Stomach (tissue), 8 donors: ENCODE measurements at regions not wholly inside any gene's neighbourhood (a gene's known extent, or its start where the extent isn't known, plus 50 kb on each side); places are given as distances from the start of the nearest gene placed in this dataset.

ENCODE experiments used
- DNase-seq, 2 donors: peaks; one replicate each; pipeline versions ENCODE4 v3.0.0 to v3.0.0-alpha.2; 2013 to 2019
- H3K27ac ChIP-seq, 5 donors: fragments of 200-600 bp in 4 of 5; sonication (generic) in 4 of 5; one replicate each; pipeline ENCODE4 v1.5.1; 2013 to 2019; ENCODE audit warnings: mild to moderate bottlenecking in 1 of 5, moderate library complexity in 1 of 5
- H3K27me3 ChIP-seq, 3 donors: fragments of 200-600 bp; sonication (generic); one replicate each; pipeline ENCODE4 v1.5.1; 2017 to 2019; ENCODE audit warnings: mixed run types in 1 of 3
- H3K36me3 ChIP-seq, 4 donors: fragments of 200-600 bp; sonication (generic); 1 replicate in 3 of 4; 2 replicates in 1 of 4; pipeline ENCODE4 v1.5.1; 2016 to 2019
- H3K4me1 ChIP-seq, 4 donors: fragments of 200-600 bp; sonication (generic); one replicate each; pipeline ENCODE4 v1.5.1; 2016 to 2019
- H3K4me3 ChIP-seq, 4 donors: fragments of 200-600 bp; sonication (generic) in 3 of 4; one replicate each; pipeline ENCODE4 v1.5.1; 2016 to 2019; ENCODE audit warnings: mild to moderate bottlenecking in 1 of 4
- H3K9me3 ChIP-seq, 4 donors: fragments of 200-600 bp; sonication (generic); one replicate each; pipeline ENCODE4 v1.5.1; 2016 to 2019
- EP300 ChIP-seq: sonication (generic); formaldehyde crosslinking; IDR thresholded peaks from one replicate; pipeline ENCODE4 v1.6.1; 2017; ENCODE audit warnings: antibody characterized with exemption
- POLR2A ChIP-seq, 4 donors: fragments of 450-650 bp; IDR thresholded peaks; one replicate each; pipeline ENCODE4 v1.6.1; 2016; ENCODE audit warnings: antibody characterized with exemption in 4 of 4, control low read depth in 2 of 4, mild to moderate bottlenecking in 1 of 4, moderate library complexity in 1 of 4
- POLR2AphosphoS5 ChIP-seq, 3 donors: sonication (generic); formaldehyde crosslinking; IDR thresholded peaks; one replicate each; pipeline ENCODE4 v1.6.1; 2016; ENCODE audit warnings: antibody characterized with exemption in 3 of 3
- WGBS, 5 donors: extraction: QIAGEN DNeasy Blood & Tissue Kit in 3 of 5; methylation state at CpG; one replicate each; pipeline versions ENCODE4 v1.1.5 to v1.1.7; 2013 to 2018; 5-methylcytosine and 5-hydroxymethylcytosine counted together
- intact Hi-C: fragments of 100-400 bp; cut with DNase I; formaldehyde crosslinking; loops from one replicate; pipeline ENCODE4 v1.15.1; 2023; ENCODE audit warnings: low total_unique reads
- TF ChIP-seq, protein P1 (sequence below), 7 experiments: fragments of 450-650 bp in 4 of 7; fragments of 200-600 bp in 3 of 7; sonication (generic) in 3 of 7; IDR thresholded peaks; one replicate each; pipeline ENCODE4 v1.5.1; 2016 to 2019; ENCODE audit warnings: antibody characterized with exemption in 7 of 7, control low read depth in 2 of 7, mild to moderate bottlenecking in 1 of 7
- donor health status: healthy with polysubstance abuse.
- donor health status: Bipolar disorder and iron deficiency.
- donor health status: healthy.

DNA sequence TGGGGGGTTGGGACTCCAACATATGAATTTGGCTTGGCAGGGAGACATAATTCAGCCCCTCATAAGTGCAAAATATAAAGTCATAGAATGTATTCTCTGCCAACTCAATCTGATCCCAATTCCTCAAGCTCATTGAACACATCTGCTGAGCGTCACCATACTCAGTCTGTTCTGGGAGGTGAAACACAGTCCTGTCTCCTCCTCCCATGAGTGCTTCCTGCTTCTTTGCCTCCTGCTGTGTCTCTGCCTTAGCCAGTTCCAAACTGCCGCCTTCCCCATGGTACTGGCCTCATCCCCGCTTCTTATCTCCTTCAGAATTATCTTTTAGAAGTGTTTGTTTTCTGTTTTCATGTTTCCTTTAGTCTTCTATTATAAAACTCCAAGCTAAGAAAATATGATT lies 365.5 kb downstream of the TNS3 start:
- no peak overlapping the region for H3K4me3 ChIP-seq
- DNase-seq, result no peak
- intact Hi-C loops, result no loop called here
- WGBS, 5 donors, result 80 to 90% (median 83%) methylated on average over 3 of the region's 3 CpGs
- H3K4me1 ChIP-seq, result peaks cover 0 to 5% (median 0%) of the 10 kb centered on the region in 4 donors
- no peaks in the 10 kb centered on the region for H3K27me3 ChIP-seq
- no peak overlapping the region for H3K27ac ChIP-seq
- TF ChIP-seq POLR2A (IDR thresholded peaks at IDR 0.05) (no peak), POLR2AphosphoS5 (IDR thresholded peaks at IDR 0.05) (no peak), EP300 (no peak)
- TF ChIP-seq, protein P1, sequence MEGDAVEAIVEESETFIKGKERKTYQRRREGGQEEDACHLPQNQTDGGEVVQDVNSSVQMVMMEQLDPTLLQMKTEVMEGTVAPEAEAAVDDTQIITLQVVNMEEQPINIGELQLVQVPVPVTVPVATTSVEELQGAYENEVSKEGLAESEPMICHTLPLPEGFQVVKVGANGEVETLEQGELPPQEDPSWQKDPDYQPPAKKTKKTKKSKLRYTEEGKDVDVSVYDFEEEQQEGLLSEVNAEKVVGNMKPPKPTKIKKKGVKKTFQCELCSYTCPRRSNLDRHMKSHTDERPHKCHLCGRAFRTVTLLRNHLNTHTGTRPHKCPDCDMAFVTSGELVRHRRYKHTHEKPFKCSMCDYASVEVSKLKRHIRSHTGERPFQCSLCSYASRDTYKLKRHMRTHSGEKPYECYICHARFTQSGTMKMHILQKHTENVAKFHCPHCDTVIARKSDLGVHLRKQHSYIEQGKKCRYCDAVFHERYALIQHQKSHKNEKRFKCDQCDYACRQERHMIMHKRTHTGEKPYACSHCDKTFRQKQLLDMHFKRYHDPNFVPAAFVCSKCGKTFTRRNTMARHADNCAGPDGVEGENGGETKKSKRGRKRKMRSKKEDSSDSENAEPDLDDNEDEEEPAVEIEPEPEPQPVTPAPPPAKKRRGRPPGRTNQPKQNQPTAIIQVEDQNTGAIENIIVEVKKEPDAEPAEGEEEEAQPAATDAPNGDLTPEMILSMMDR (IDR thresholded peaks at IDR 0.05), result no peak
- H3K36me3 ChIP-seq, result no peaks in the 10 kb centered on the region
- H3K9me3 ChIP-seq, result no peaks in the 10 kb centered on the region

GRCh38 chr7:47215640-47216039 lies 366.3 kb downstream of the TNS3 start:
- H3K4me3 ChIP-seq, result no peak overlapping the region
- H3K36me3 ChIP-seq, result no peaks in the 10 kb centered on the region
- no peak overlapping the region for H3K27ac ChIP-seq
- TF ChIP-seq POLR2AphosphoS5 (IDR thresholded peaks at IDR 0.05), result no peak
- TF ChIP-seq EP300, result no peak
- no peak for TF ChIP-seq POLR2A (IDR thresholded peaks at IDR 0.05)
- H3K4me1 ChIP-seq, result peaks cover 0 to 7% (median 0%) of the 10 kb centered on the region in 4 donors
- no peak for DNase-seq
- no peaks in the 10 kb centered on the region for H3K27me3 ChIP-seq
- peaks cover 0 to 2% (median 0%) of the 10 kb centered on the region in 4 donors for H3K9me3 ChIP-seq
- intact Hi-C loops, result no loop called here
- WGBS, 5 donors, result 64 to 77% (median 68%) methylated on average over 7 of the region's 7 CpGs

DNA sequence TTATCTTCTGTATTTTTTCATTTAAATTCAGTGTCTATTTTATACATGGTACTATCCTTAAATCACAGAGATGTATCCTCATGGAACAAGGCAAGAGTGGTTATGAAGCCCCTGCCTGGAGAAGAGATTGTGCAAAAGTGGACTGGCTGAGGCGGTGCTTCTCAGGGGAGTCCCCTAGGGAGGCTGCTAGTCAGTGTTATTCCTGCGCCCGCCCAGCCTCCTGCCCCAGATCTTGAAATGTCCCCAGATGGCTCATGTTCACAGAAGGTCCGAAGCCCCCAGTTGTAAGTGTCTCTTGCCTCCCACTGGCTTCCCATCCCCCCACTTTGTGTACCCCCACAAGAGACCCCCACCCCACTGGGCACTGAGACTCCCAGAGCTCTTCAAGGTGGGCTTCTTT lies 366.9 kb downstream of the TNS3 start:
- peaks cover 0 to 6% (median 0%) of the 10 kb centered on the region in 4 donors for H3K9me3 ChIP-seq
- TF ChIP-seq POLR2AphosphoS5 (IDR thresholded peaks at IDR 0.05) (no peak), POLR2A (IDR thresholded peaks at IDR 0.05) (no peak), EP300 (no peak)
- TF ChIP-seq, protein P1 (IDR thresholded peaks at IDR 0.05), result no peak
- no peak overlapping the region for H3K27ac ChIP-seq
- peaks cover 0 to 7% (median 0%) of the 10 kb centered on the region in 4 donors for H3K4me1 ChIP-seq
- WGBS, 5 donors, result 83 to 95% (median 92%) methylated on average over 3 to 4 of the region's 4 CpGs
- no peak for DNase-seq
- intact Hi-C loops, result no loop called here
- H3K4me3 ChIP-seq, result no peak overlapping the region
- H3K36me3 ChIP-seq, result no peaks in the 10 kb centered on the region
- no peaks in the 10 kb centered on the region for H3K27me3 ChIP-seq

DNA sequence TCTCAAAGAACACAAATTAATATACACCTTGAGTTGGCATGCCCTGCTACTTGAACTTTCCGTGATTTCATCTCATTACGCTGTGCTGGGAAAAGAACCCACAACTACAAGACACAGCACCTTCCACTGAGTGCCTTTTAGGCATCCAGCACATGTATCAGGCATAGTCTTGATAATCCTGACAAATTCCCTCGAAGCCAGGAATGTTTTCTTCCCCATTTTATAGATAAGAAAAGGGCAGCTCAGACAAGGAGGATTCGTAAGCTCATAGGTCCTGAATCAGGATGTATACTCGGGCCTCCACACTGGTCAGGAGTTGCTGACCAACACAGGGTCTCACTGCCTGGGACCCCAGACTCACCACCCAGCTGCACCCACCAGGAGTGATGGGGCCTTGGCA lies 368.6 kb downstream of the TNS3 start:
- intact Hi-C loops, result no loop called here
- TF ChIP-seq EP300 (no peak), POLR2A (IDR thresholded peaks at IDR 0.05) (no peak), POLR2AphosphoS5 (IDR thresholded peaks at IDR 0.05) (no peak)
- TF ChIP-seq, protein P1 (IDR thresholded peaks at IDR 0.05), result no peak
- Histone ChIP-seq H3K27me3 (no peaks in the 10 kb centered on the region), H3K4me3 (no peak overlapping the region), H3K27ac (no peak overlapping the region), H3K4me1 (peaks cover 0 to 7% (median 0%) of the 10 kb centered on the region in 4 donors), H3K9me3 (peaks cover 0 to 6% (median 0%) of the 10 kb centered on the region in 4 donors), H3K36me3 (no peaks in the 10 kb centered on the region)
- DNase-seq, result no peak
- WGBS, 5 donors, result 83 to 89% (median 84%) methylated on average over 5 of the region's 5 CpGs

- H3K4me1 ChIP-seq, result peaks cover 0 to 7% (median 0%) of the 10 kb centered on the region in 4 donors
- WGBS, 5 donors, result 30 to 39% (median 33%) methylated on average over 5 of the region's 5 CpGs
- peak in 1 of 2 donors; percentile 45 for DNase-seq
- peaks cover 0 to 6% (median 0%) of the 10 kb centered on the region in 4 donors for H3K9me3 ChIP-seq
- no peak overlapping the region for H3K4me3 ChIP-seq
- H3K36me3 ChIP-seq, result no peaks in the 10 kb centered on the region
- TF ChIP-seq EP300 (no peak), POLR2A (IDR thresholded peaks at IDR 0.05) (no peak), POLR2AphosphoS5 (IDR thresholded peaks at IDR 0.05) (no peak)
- TF ChIP-seq, protein P1 (IDR thresholded peaks at IDR 0.05), result no peak
- H3K27ac ChIP-seq, result no peak overlapping the region
- intact Hi-C loops, result no loop called here
- H3K27me3 ChIP-seq, result no peaks in the 10 kb centered on the region
Observed at GRCh38 chr7:47211519-47211973, 370.4 kb downstream of the TNS3 start.
